CD4-positive, alpha-beta memory T cell (primary cell): ENCODE measurements at regions not wholly inside any gene's neighbourhood (a gene's known extent, or its start where the extent isn't known, plus 50 kb on each side); places are given as distances from the start of the nearest gene placed in this dataset.
"Not testable (repeated sequence)": the region's sequence is repeated elsewhere in the genome, so short reads cannot be mapped to it uniquely, and the experiment has no call there.

Experiments
- CTCF ChIA-PET: fragments of 350-600 bp; sonication (Branson Sonifier 250); formaldehyde crosslinking; loops from one replicate; lab custom pipeline; 2021; ENCODE audit warnings: inconsistent platforms; ENCODE audit not compliant: partially characterized antibody; lab: Charles Lee
- POLR2A ChIA-PET: fragments of 350-600 bp; sonication (Branson Sonifier 250); formaldehyde crosslinking; loops from one replicate; lab custom pipeline; 2021; ENCODE audit not compliant: partially characterized antibody; lab: Charles Lee
- DNase-seq, 5 donors: peaks; one replicate each; pipeline versions ENCODE4 v3.0.0 to v3.0.0-alpha.2; 2020 to 2022; ENCODE audit warnings: mixed read lengths in 1 of 5
- H3K27ac ChIP-seq: one replicate; pipeline ENCODE4 v1.7.0; 2013; ENCODE audit warnings: low read depth, low read length
- H3K27me3 ChIP-seq: 2 replicates; pipeline ENCODE4 v1.7.0; 2013; ENCODE audit warnings: mild to moderate bottlenecking, low read length, moderate library complexity; ENCODE audit not compliant: insufficient read depth
- H3K36me3 ChIP-seq: 2 replicates; pipeline ENCODE4 v1.7.0; 2013; ENCODE audit warnings: mild to moderate bottlenecking, low read length, moderate library complexity; ENCODE audit not compliant: insufficient read depth
- H3K4me1 ChIP-seq: 2 replicates; pipeline ENCODE4 v1.7.0; 2013; ENCODE audit warnings: mild to moderate bottlenecking, low read length, moderate library complexity; ENCODE audit not compliant: insufficient read depth
- H3K4me3 ChIP-seq, 2 donors: one replicate each; pipeline ENCODE4 v1.7.0; 2013; ENCODE audit warnings: low read length in 2 of 2, mild to moderate bottlenecking in 1 of 2
- H3K9me3 ChIP-seq, 2 donors: one replicate each; pipeline ENCODE4 v1.7.0; 2013; ENCODE audit warnings: low read length in 2 of 2, control low read depth in 1 of 2; ENCODE audit not compliant: control insufficient read depth in 1 of 2
- H3K27ac Mint-ChIP-seq, 7 donors: one replicate each; pipeline ENCODE4 v1.8.0; 2020 to 2021; ENCODE audit warnings: mixed read lengths in 7 of 7, mild to moderate bottlenecking in 6 of 7, inconsistent platforms in 3 of 7, moderate library complexity in 3 of 7
- H3K27me3 Mint-ChIP-seq, 2 donors: one replicate each; pipeline ENCODE4 v1.8.0; 2020 to 2021; ENCODE audit warnings: mixed read lengths in 2 of 2
- H3K36me3 Mint-ChIP-seq, 2 donors: one replicate each; pipeline ENCODE4 v1.8.0; 2020 to 2021; ENCODE audit warnings: mixed read lengths in 2 of 2, inconsistent platforms in 1 of 2, mild to moderate bottlenecking in 1 of 2
- H3K4me1 Mint-ChIP-seq, 4 donors: one replicate each; pipeline ENCODE4 v1.8.0; 2020 to 2021; ENCODE audit warnings: mixed read lengths in 4 of 4, mild to moderate bottlenecking in 1 of 4
- H3K4me3 Mint-ChIP-seq, 8 donors: one replicate each; pipeline ENCODE4 v1.8.0; 2020 to 2021; ENCODE audit warnings: mixed read lengths in 8 of 8, mild to moderate bottlenecking in 7 of 8, moderate library complexity in 6 of 8, inconsistent platforms in 3 of 8
- H3K9me3 Mint-ChIP-seq, 8 donors: one replicate each; pipeline ENCODE4 v1.8.0; 2020 to 2021; ENCODE audit warnings: mixed read lengths in 8 of 8, mild to moderate bottlenecking in 5 of 8, inconsistent platforms in 3 of 8, moderate library complexity in 1 of 8
- intact Hi-C: fragments of 100-400 bp; cut with micrococcal nuclease; formaldehyde crosslinking; loops from one replicate; pipeline ENCODE4 v1.15.1; 2023

- Mint-ChIP-seq H3K9me3 (peaks cover 0 to 7% (median 5%) of the 10 kb centered on the region in 8 donors), H3K4me3 (no peak overlapping the region), H3K36me3 (no peaks in the 10 kb centered on the region), H3K27ac (no peak overlapping the region), H3K4me1 (no peaks in the 10 kb centered on the region), H3K27me3 (no peaks in the 10 kb centered on the region)
- no peak overlapping the region for H3K27ac ChIP-seq
- ChIA-PET CTCF (no interaction called here), POLR2A (no interaction called here)
- H3K4me3 ChIP-seq = no peak overlapping the region
- H3K36me3 ChIP-seq = no peaks in the 10 kb centered on the region
- peaks cover 0 to 4% of the 10 kb centered on the region in 2 donors for H3K9me3 ChIP-seq
- H3K4me1 ChIP-seq = no peaks in the 10 kb centered on the region
- intact Hi-C loops = no loop called here
- no peak for DNase-seq
- no peaks in the 10 kb centered on the region for H3K27me3 ChIP-seq
Measured at GRCh38 chr10:64332551-64332950, 811.4 kb downstream of the REEP3 start.

- intact Hi-C loops = no loop called here
- Histone ChIP-seq H3K27ac (no peak overlapping the region), H3K36me3 (no peaks in the 10 kb centered on the region), H3K9me3 (peaks cover 0 to 4% of the 10 kb centered on the region in 2 donors), H3K4me1 (no peaks in the 10 kb centered on the region), H3K27me3 (no peaks in the 10 kb centered on the region), H3K4me3 (no peak overlapping the region)
- no peak for DNase-seq
- Mint-ChIP-seq H3K27ac (no peak overlapping the region), H3K4me3 (no peak overlapping the region), H3K36me3 (no peaks in the 10 kb centered on the region), H3K4me1 (no peaks in the 10 kb centered on the region), H3K9me3 (peaks cover 3 to 11% (median 5%) of the 10 kb centered on the region in 8 donors), H3K27me3 (no peaks in the 10 kb centered on the region)
- ChIA-PET POLR2A (no interaction called here), CTCF (no interaction called here)
Measured at GRCh38 chr10:64334084-64334483, 812.9 kb downstream of the REEP3 start.

GRCh38 chr10:64344211-64344610 lies 823.0 kb downstream of the REEP3 start:
- H3K9me3 ChIP-seq = no peaks in the 10 kb centered on the region
- H3K27me3 Mint-ChIP-seq = no peaks in the 10 kb centered on the region
- ChIA-PET POLR2A (no interaction called here), CTCF (no interaction called here)
- H3K27me3 ChIP-seq = no peaks in the 10 kb centered on the region
- intact Hi-C loops = no loop called here
- no peaks in the 10 kb centered on the region for H3K4me1 ChIP-seq
- no peak overlapping the region for H3K27ac Mint-ChIP-seq
- DNase-seq = no peak
- no peak overlapping the region for H3K4me3 Mint-ChIP-seq
- H3K4me3 ChIP-seq = no peak overlapping the region
- H3K36me3 ChIP-seq = no peaks in the 10 kb centered on the region
- H3K36me3 Mint-ChIP-seq = no peaks in the 10 kb centered on the region
- no peaks in the 10 kb centered on the region for H3K4me1 Mint-ChIP-seq
- H3K9me3 Mint-ChIP-seq = peaks cover 0 to 4% (median 1%) of the 10 kb centered on the region in 8 donors
- no peak overlapping the region for H3K27ac ChIP-seq

GRCh38 chr10:64345856-64346255 lies 824.7 kb downstream of the REEP3 start:
- Mint-ChIP-seq H3K4me1 (no peaks in the 10 kb centered on the region), H3K9me3 (peaks cover 0 to 4% (median 2%) of the 10 kb centered on the region in 8 donors), H3K27me3 (no peaks in the 10 kb centered on the region), H3K36me3 (no peaks in the 10 kb centered on the region), H3K4me3 (no peak overlapping the region), H3K27ac (no peak overlapping the region)
- Histone ChIP-seq H3K4me1 (no peaks in the 10 kb centered on the region), H3K27ac (no peak overlapping the region), H3K9me3 (no peaks in the 10 kb centered on the region), H3K4me3 (no peak overlapping the region), H3K36me3 (no peaks in the 10 kb centered on the region), H3K27me3 (no peaks in the 10 kb centered on the region)
- POLR2A ChIA-PET = no interaction called here
- intact Hi-C loops = no loop called here
- no peak for DNase-seq
- CTCF ChIA-PET = no interaction called here

- DNase-seq = no peak
- Mint-ChIP-seq H3K27me3 (no peaks in the 10 kb centered on the region), H3K27ac (no peak overlapping the region), H3K4me1 (no peaks in the 10 kb centered on the region), H3K9me3 (peaks cover 0 to 4% (median 2%) of the 10 kb centered on the region in 8 donors), H3K4me3 (no peak overlapping the region), H3K36me3 (no peaks in the 10 kb centered on the region)
- Histone ChIP-seq H3K4me3 (no peak overlapping the region), H3K27me3 (no peaks in the 10 kb centered on the region), H3K36me3 (no peaks in the 10 kb centered on the region), H3K27ac (no peak overlapping the region), H3K9me3 (no peaks in the 10 kb centered on the region), H3K4me1 (no peaks in the 10 kb centered on the region)
- POLR2A ChIA-PET = no interaction called here
- intact Hi-C loops = no loop called here
- CTCF ChIA-PET = no interaction called here
Measured at GRCh38 chr10:64346389-64346788, 825.2 kb downstream of the REEP3 start.

- Histone ChIP-seq H3K27ac (no peak overlapping the region), H3K4me3 (no peak overlapping the region), H3K9me3 (no peaks in the 10 kb centered on the region), H3K4me1 (no peaks in the 10 kb centered on the region), H3K27me3 (no peaks in the 10 kb centered on the region), H3K36me3 (no peaks in the 10 kb centered on the region)
- no peak for DNase-seq
- Mint-ChIP-seq H3K4me1 (no peaks in the 10 kb centered on the region), H3K36me3 (no peaks in the 10 kb centered on the region), H3K4me3 (no peak overlapping the region), H3K27me3 (no peaks in the 10 kb centered on the region), H3K9me3 (peaks cover 0 to 5% (median 0%) of the 10 kb centered on the region in 8 donors), H3K27ac (no peak overlapping the region)
- CTCF ChIA-PET = no interaction called here
- intact Hi-C loops = no loop called here
- POLR2A ChIA-PET = no interaction called here
Measured at GRCh38 chr10:64350665-64351064, 829.5 kb downstream of the REEP3 start.

GRCh38 chr10:64358907-64359306 lies 837.7 kb downstream of the REEP3 start:
- H3K9me3 Mint-ChIP-seq = peaks cover 0 to 17% (median 8%) of the 10 kb centered on the region in 8 donors
- no peaks in the 10 kb centered on the region for H3K36me3 Mint-ChIP-seq
- H3K4me3 Mint-ChIP-seq = no peak overlapping the region
- no peaks in the 10 kb centered on the region for H3K27me3 Mint-ChIP-seq
- H3K4me1 Mint-ChIP-seq = peaks cover 0 to 1% (median 0%) of the 10 kb centered on the region in 4 donors
- no peak overlapping the region for H3K27ac Mint-ChIP-seq
- no peak for DNase-seq
- intact Hi-C loops = no loop called here
- Histone ChIP-seq H3K27me3 (no peaks in the 10 kb centered on the region), H3K36me3 (no peaks in the 10 kb centered on the region), H3K4me1 (no peaks in the 10 kb centered on the region), H3K9me3 (no peaks in the 10 kb centered on the region), H3K27ac (no peak overlapping the region), H3K4me3 (no peak overlapping the region)
- POLR2A ChIA-PET = no interaction called here
- CTCF ChIA-PET = no interaction called here

GRCh38 chr10:64360240-64360639 lies 839.0 kb downstream of the REEP3 start:
- H3K4me1 ChIP-seq, DNase-seq, H3K4me3 Mint-ChIP-seq, CTCF ChIA-PET, H3K27ac Mint-ChIP-seq, H3K36me3 ChIP-seq, intact Hi-C loops, H3K4me1 Mint-ChIP-seq, H3K4me3 ChIP-seq, H3K27ac ChIP-seq, H3K27me3 Mint-ChIP-seq, H3K27me3 ChIP-seq, H3K36me3 Mint-ChIP-seq, POLR2A ChIA-PET, H3K9me3 ChIP-seq: not testable (repeated sequence)
- peaks cover 0 to 17% (median 7%) of the 10 kb centered on the region in 8 donors for H3K9me3 Mint-ChIP-seq
